Activated CD8-positive, alpha-beta memory T cell treated with anti-CD3 and anti-CD28 coated beads for 4 hours (primary cell): ENCODE measurements at regions not wholly inside any gene's neighbourhood (a gene's known extent, or its start where the extent isn't known, plus 50 kb on each side); places are given as distances from the start of the nearest gene placed in this dataset.

Experiments
- DNase-seq, 2 donors: peaks; one replicate each; pipeline ENCODE4 v3.0.0-alpha.2; 2020; ENCODE audit warnings: low read depth in 2 of 2

DNA sequence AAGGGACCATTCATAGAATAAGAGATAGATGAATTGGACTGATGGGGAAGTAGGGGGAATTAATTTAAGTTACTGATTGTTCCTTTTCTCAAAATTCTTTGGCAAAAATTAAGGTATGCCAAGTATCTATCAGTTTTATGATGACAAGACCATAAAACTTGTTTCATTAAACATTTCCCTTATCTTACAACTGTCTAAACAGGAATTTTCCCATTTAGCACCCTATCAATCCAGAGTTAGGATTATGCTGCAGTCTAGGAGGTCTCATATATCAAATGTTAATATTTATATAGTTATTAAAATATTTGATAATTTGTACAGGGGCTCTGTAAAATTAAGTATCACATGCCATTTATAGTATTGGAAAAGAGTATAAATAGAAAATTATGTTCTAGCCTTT is 51.5 kb upstream of the ARID1B start:
- no peak for DNase-seq

GRCh38 chr6:156720691-156721685 is 56.2 kb upstream of the ARID1B start:
- DNase-seq: no peak

DNA sequence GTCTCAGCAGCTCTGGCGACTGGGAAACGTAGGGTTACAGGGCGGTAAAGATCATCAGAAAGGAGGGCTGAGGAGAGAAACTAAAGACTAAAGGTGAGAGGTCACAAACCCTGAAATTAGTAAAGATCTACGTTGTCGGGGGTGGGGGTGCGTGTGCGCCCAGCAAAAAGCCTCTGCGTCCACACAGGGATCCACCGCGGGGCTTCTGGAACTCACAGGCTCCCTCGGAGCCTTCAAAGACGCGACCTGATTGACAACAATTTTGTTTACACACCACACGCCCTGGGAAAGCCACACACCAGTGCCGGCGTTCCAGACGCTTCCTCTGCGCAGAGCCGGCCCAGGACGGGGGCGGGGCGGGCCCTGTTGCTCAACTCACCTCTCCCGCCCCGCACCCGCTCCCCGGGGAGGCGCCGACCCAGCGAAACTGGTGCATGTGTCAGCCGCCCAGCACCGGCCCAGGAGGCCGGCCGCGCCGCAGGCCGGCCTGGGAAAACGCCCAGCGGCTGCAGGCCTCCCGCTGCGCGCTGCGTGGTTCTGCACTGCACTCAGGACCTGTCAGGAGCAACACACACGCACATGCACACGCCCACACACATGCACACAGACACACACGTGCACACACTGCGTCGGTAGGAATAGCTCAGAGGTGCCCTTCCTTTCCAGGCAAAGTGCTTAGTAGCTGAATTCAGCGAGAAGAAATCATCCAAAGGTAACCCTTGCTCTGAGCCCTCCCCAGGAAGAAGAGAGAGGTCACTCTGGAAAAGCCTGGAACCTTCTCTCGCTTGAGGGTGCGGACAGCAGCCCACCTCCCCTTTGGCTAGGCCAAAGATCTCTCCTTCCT is 57.2 kb upstream of the ARID1B start:
- DNase-seq: peak; percentile 20 to 39

DNA sequence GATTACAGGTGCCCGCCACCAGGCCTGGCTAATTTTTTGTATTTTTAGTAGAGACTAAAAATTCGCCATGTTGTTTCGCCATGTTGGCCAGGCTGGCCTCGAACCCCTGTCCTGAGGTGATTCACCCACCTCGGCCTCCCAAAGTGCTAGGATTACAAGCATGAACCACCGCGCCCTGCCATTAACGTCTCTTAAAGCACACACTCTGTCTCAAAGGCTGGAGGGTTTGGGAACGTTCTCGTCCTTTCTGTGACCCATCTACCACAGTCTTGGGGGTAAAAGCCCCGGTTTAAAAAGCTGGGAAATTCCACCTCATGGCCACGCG is 57.8 kb upstream of the ARID1B start:
- DNase-seq: no peak

DNA sequence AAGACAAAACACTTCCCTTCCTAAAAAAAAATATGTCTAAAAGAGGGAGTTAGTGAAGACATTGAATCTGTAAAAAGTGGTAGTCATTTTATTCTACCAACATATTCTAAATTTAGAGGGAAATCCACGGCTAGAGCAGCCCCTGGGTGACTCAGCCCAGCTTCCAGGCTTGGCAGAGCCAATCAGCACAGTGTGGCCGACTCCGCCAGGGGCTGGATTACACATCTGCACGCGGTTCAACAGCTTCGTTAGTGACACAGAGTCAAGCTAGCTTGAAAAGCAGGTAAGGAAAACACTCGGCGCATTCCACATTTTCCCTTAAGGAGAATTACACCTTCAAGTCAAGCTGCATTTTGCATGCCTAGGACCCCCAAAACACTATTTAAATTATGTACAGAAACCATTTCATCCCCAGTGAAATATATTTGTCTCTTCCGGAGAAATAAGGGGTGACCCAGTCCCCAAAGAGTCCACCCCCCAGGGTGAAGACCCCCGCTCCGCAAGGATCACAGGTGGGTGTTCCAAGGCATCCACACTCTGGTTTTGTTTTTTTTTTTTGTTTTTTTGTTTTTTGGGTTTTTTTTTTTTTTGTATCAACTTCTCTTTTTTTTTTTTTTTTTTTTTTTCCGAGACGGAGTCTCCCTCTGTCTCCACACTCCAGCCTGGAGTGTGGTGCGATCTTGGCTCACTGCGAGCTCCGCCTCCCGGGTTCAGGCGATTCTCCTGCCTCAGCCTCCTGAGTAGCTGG is 58.4 kb upstream of the ARID1B start:
- no peak for DNase-seq

DNA sequence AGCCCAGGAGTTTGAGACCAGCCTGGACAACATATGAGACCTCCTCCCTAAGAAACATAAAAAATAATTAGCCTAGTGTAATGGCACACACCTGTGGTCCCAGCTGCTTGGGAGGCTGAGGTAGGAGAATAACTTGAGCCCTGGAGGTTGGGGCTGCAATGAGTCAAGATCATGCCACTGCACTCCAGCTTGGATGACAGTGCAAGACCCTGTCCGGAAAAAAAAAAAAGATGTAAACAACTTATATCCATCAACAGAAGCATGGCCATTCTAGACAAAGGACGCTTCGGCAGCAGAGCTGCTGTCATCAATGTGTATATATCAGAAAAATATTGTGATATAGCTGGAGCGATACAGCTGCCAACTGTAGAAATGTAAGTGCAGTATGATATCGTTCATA is 59.6 kb upstream of the ARID1B start:
- no peak for DNase-seq

DNA sequence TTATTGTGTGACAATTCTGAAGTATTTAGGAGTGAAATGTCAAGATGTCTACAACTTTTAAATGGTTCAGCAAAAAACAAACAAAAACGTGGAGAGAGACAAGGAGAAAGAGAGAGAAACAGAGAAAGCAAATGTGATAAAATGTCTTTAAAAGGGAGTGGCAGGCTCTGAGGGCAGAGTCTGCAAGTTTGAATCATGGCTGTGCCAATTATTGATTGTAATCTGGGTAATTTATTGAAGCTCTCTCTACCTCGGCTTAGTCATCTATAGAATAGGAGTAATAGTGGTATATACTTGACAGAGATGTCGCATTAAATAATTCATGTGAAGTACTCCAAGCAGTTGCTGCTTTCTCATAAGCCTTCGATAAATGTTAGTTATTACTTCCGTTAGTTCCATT is 61.3 kb upstream of the ARID1B start:
- DNase-seq: no peak

DNA sequence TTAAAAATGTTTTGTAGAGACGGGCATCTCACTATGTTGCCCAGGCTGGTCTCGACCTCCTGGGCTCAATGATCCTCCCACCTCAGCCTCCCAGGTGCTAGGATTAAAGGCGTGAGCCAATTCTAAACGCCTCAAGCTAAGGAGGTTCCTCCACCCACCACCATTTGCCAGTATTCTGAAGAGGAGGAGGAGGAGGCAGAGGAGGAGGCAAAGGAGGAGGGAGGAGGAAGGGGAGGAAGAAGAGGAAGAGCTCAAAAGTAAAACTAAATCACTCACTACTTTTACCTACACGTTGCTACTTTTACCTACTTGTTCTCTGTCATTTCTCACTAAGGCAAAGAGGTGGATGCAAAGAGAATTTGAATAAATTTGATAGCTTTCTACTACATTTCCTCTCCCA is 63.6 kb upstream of the ARID1B start:
- DNase-seq: no peak

DNA sequence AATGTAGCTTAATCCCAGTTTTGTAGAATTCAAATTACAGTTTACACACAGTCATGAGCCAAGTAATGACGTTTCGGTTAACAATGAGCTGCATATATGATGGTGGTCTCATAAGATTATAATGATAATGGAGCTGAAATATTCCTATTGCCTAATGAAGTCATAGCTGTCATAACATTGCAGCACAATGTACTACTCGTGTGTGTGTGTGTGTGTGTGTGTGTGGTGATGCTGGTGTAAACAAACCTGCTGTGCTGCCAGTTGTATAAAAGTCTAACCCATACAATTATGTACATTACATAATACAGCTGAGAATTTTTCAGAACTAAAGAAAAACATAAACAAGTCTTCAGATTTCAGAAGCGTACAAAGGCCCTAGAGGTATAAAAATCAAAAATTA is 66.7 kb upstream of the ARID1B start:
- no peak for DNase-seq

- no peak for DNase-seq
Measured at GRCh38 chr6:156707818-156708217, 69.4 kb upstream of the ARID1B start.

GRCh38 chr6:156703719-156704118 is 73.5 kb upstream of the ARID1B start:
- DNase-seq: no peak

GRCh38 chr6:156701966-156702365 is 75.2 kb upstream of the ARID1B start:
- DNase-seq: no peak

DNA sequence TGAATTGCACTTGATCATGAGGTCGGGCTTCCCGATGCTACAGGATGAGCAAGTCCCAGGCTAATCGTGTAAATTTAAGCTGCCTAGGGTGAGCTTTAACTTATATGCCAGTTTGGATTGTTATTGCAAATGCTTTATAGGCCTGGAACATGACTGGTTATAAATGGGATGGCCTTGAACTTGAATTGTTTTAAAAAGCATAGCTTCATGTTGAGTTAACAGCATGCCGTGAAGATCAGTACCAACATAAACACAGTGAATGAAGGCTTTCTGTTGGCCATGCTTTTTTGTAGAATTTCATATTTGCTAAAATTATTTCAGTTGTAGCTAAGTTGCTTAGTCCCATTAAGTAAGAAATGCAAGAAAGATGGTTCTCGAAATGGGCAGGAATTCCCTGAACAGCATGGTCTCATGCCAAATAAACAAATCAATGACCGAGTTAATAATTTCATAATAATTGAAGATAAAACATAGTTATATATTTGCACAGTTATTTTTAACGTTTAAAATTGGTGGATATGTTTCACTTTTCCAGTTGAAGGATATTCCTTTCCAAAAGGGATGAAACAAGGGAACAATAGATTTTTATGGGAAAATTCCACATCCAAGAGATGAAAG is 76.6 kb upstream of the ARID1B start:
- no peak for DNase-seq

GRCh38 chr6:156699935-156700334 is 77.2 kb upstream of the ARID1B start:
- no peak for DNase-seq

GRCh38 chr6:156699017-156699421 is 78.2 kb upstream of the ARID1B start:
- DNase-seq: no peak

- no peak for DNase-seq
Measured at GRCh38 chr6:156698239-156699016, 78.8 kb upstream of the ARID1B start.

DNA sequence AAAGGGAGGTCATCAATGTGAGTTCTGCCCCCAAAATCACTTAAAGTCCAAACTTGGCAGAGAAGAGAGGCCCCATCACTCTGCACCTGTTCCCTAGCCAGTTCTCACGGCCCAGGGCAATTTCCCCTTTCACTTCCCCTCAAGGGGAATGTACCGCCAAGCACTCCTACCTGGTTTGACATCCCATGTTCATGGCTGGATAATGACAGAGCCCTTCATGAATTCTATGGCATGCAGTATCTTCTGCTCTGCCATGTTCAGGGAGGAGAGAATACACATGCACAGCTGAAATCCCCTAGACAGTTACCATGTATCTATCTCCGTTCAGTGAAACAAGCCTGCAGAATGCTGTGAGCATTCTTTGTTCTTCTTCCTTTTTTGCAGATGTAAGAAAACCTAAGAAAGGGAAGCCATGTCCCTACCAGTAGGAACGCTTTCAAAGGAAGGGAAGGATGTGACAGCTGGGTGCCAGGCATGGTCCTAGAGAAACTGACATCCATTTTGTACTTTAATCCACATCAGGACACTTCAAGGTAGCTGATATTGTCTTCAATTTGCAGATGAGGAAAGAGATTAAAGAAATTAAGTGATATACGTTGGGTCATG is 79.8 kb upstream of the ARID1B start:
- DNase-seq: no peak

DNA sequence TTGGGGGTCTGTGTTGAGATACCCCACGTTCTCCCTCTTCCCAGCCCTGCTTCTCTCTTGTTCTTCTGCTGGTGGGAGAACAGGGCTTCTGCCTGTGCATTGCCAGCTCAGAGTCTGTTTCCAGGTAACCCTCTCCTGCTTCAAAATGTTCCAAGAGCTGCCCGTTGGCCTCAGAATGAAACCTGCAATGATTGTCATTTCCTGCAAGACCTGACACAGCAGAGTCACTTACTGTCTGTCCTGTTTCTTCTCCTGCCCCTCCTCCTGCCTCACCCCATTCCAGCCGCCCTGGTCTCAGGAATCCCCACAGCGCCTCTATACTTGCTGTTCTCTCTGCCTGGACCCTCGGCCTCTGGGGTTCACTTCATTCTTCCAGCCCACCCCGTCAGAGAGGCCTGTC is 81.4 kb upstream of the ARID1B start:
- no peak for DNase-seq

DNA sequence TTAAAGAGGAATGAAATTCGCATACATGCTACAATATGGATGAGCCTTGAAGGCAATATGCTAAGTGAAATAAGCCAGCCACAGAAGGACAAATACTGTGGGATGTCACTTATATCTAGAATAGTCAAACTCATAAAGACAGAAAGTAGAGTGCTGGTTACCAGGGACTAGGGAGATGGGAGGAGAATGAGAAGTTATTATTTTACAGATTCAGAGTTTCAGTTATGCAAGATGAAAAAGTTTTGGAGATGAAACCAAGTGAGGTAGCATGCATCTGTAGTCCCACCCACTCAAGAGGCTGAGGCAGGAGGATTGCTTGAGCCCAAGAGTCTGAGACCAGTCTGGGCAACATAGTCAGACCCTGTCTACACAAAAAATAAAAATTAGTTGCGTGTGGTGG is 82.5 kb upstream of the ARID1B start:
- no peak for DNase-seq

- no peak for DNase-seq
Measured at GRCh38 chr6:156691018-156691417, 86.2 kb upstream of the ARID1B start.

DNA sequence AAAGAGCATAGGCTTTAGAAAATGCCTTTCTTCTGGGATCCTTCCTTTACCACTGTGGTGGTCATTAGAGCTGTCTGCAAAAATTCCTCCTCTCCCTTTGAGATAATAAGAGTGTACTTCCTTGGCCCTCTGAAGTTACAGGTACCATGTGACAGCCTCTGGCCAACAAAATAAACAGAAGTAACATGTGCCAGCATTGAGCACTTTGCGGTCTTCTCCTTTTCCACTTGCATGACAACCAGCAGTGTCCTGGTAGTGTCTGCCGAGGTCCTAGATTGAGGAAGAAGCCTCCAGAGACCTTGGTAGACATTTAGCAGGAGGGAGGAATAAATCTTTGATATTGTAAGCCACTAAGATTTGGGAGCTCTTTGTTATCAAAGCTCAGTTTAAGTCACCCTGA is 87.5 kb upstream of the ARID1B start:
- no peak for DNase-seq
